ENCODE measurements at regions not wholly inside any gene's neighbourhood (a gene's known extent, or its start where the extent isn't known, plus 50 kb on each side); places are given as distances from the start of the nearest gene placed in this dataset.

DNA sequence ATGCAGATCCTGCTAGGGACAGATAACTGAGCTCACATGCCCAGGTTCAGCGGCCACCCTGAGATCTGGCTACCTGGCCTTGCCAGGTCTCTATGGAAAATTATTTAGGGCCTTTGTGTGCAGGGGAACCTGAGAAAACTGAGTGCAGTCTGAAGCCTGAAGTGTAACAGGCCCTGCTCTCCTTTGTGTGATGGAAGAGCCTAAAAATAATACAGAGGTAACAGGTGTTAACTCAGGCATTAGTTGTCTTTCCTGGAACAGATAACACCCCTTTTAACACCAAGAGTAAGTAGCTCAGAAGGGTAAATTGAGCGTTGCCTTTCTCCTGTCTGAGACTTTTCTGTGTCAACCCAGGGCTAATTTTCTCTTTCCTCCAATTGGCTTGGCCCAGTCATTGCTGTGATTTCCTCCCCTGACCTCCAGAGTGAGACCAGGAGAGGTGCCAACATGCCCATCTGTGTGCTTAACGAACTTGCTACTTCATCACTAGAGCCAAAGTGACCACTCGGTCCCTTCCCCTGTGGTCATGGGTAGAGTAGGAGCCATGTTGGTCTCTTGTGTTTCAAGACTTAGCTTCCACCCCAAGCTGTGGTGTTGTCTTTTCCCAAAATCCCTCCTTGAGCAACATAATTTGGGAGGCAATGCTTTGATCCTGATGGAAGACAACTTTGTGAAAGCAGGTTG lies 304.4 kb upstream of the JAG1 start:
- Histone ChIP-seq H3K27ac (ENCODE audit: low read length) (no peak overlapping the region), H3K9me3 (ENCODE audit: low read length) (no peaks in the 10 kb centered on the region), H3K4me2 (ENCODE audit: low read depth, low read length, poor library complexity, severe bottlenecking) (no peak overlapping the region), H3K36me3 (ENCODE audit: insufficient read depth, low read length) (no peaks in the 10 kb centered on the region), H3K4me3 (ENCODE audit: low read length) (no peak overlapping the region), H3K9ac (ENCODE audit: low read length) (no peak overlapping the region), H3K9me2 (replicated peaks; ENCODE audit: insufficient read depth, low read length) (no peaks in the 10 kb centered on the region), H3K4me1 (ENCODE audit: low read length) (no peaks in the 10 kb centered on the region), H4K20me1 (ENCODE audit: insufficient read depth, low read depth, low read length) (no peaks in the 10 kb centered on the region), H2AFZ (ENCODE audit: low read length) (no peak overlapping the region), H3K27me3 (ENCODE audit: low read length) (no peaks in the 10 kb centered on the region), H3K79me2 (ENCODE audit: low read length) (no peaks in the 10 kb centered on the region)
- no peak for DNase-seq

DNA sequence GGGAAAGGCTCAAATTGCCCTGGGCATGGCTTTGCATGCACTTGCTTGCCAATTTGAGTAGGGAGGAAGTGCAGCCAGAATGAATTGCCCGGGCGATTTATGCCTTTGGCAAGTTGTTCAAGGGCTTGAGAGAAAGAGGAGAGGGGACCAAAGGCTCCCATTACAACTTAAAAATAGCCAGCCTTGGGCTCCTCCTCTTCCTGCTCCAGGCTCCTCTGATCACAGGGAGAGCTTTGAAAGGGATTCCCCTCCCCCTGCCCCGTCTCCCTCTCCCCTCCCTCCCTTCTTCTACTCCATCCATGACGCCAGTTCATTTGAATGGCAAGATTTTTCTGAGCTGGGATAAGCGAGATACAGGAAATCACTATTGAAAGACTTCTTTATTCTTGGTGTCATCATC lies 304.9 kb upstream of the JAG1 start:
- no peak overlapping the region for H3K27ac ChIP-seq (ENCODE audit: low read length)
- H3K79me2 ChIP-seq (ENCODE audit: low read length) = no peaks in the 10 kb centered on the region
- no peak overlapping the region for H3K4me3 ChIP-seq (ENCODE audit: low read length)
- no peaks in the 10 kb centered on the region for H4K20me1 ChIP-seq (ENCODE audit: insufficient read depth, low read depth, low read length)
- no peak overlapping the region for H3K9ac ChIP-seq (ENCODE audit: low read length)
- no peak overlapping the region for H2AFZ ChIP-seq (ENCODE audit: low read length)
- no peak for DNase-seq
- H3K4me2 ChIP-seq (ENCODE audit: low read depth, low read length, poor library complexity, severe bottlenecking) = no peak overlapping the region
- H3K36me3 ChIP-seq (ENCODE audit: insufficient read depth, low read length) = no peaks in the 10 kb centered on the region
- H3K9me2 ChIP-seq (replicated peaks; ENCODE audit: insufficient read depth, low read length) = no peaks in the 10 kb centered on the region
- no peaks in the 10 kb centered on the region for H3K9me3 ChIP-seq (ENCODE audit: low read length)
- H3K27me3 ChIP-seq (ENCODE audit: low read length) = no peaks in the 10 kb centered on the region
- no peaks in the 10 kb centered on the region for H3K4me1 ChIP-seq (ENCODE audit: low read length)

DNA sequence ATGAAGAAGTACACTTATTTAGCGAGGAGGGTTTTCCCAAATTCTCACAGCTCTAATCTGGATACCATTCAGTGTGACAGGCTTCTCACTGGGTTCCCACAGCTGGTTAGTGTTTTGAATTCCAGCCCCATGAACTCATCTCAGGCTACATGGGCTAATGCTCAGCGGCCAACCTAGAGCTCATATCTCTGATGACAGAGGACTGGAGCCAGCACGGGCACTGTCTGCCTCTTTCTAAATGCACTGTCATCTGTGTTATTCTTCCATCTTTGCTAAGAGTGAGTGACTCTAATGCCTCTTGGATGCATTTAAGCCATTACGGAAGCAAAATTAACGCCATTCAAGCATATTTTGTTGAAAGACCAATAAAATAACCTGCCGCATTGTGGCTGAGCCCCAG lies 308.9 kb upstream of the JAG1 start:
- DNase-seq = no peak
- Histone ChIP-seq H2AFZ (ENCODE audit: low read length) (no peak overlapping the region), H4K20me1 (ENCODE audit: insufficient read depth, low read depth, low read length) (no peaks in the 10 kb centered on the region), H3K27me3 (ENCODE audit: low read length) (0 out of 2 replicates have a peak, but pooled peaks cover 3% of the 10 kb centered on the region), H3K4me3 (ENCODE audit: low read length) (no peak overlapping the region), H3K4me1 (ENCODE audit: low read length) (no peaks in the 10 kb centered on the region), H3K36me3 (ENCODE audit: insufficient read depth, low read length) (no peaks in the 10 kb centered on the region), H3K27ac (ENCODE audit: low read length) (no peak overlapping the region), H3K9ac (ENCODE audit: low read length) (no peak overlapping the region), H3K79me2 (ENCODE audit: low read length) (no peaks in the 10 kb centered on the region), H3K9me3 (ENCODE audit: low read length) (no peaks in the 10 kb centered on the region), H3K9me2 (replicated peaks; ENCODE audit: insufficient read depth, low read length) (no peaks in the 10 kb centered on the region), H3K4me2 (ENCODE audit: low read depth, low read length, poor library complexity, severe bottlenecking) (no peak overlapping the region)

DNA sequence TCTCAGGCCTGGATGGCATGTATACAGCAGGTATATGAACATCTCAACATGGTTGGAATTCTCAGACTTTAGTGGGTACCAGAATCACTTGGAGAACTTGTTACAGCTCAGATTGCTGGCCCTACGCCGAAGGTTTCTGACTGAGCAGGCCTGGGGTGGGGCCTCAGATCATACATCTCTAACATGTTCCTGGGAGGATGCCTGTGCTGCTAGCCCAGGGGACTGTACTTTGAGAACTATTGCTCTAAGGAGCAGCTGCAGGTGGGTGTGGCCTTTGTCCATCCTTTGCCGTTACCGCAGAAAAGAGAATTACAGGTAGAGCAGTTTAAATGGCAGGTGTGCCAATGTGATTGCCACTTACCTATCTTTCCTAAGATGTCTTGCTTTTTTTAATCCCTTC lies 310.5 kb upstream of the JAG1 start:
- Histone ChIP-seq H2AFZ (ENCODE audit: low read length) (no peak overlapping the region), H4K20me1 (ENCODE audit: insufficient read depth, low read depth, low read length) (no peaks in the 10 kb centered on the region), H3K9ac (ENCODE audit: low read length) (no peak overlapping the region), H3K27ac (ENCODE audit: low read length) (no peak overlapping the region), H3K9me2 (replicated peaks; ENCODE audit: insufficient read depth, low read length) (no peaks in the 10 kb centered on the region), H3K79me2 (ENCODE audit: low read length) (no peaks in the 10 kb centered on the region), H3K9me3 (ENCODE audit: low read length) (no peaks in the 10 kb centered on the region), H3K36me3 (ENCODE audit: insufficient read depth, low read length) (no peaks in the 10 kb centered on the region), H3K4me2 (ENCODE audit: low read depth, low read length, poor library complexity, severe bottlenecking) (no peak overlapping the region), H3K4me1 (ENCODE audit: low read length) (no peaks in the 10 kb centered on the region), H3K4me3 (ENCODE audit: low read length) (no peak overlapping the region), H3K27me3 (ENCODE audit: low read length) (0 out of 2 replicates have a peak, but pooled peaks cover 3% of the 10 kb centered on the region)
- no peak for DNase-seq

DNA sequence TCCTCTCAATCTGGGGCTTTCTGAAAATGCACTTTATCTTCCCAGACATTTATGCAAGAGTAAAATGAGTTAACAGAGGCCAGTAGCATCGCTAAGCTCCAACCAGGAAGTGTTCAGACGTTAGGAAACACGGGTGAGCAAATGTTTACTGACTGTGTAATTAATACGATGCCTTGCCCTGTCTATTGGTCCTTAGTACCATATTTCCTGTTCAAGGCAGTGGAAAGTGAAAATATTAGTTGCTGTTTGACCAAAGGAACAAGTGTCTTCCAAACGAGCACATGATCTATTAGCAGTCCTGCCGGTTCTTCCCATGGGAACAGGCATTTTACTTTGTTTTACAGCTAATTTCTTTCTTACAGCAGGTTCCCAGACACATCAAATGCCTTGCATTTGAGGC lies 311.1 kb upstream of the JAG1 start:
- Histone ChIP-seq H2AFZ (ENCODE audit: low read length) (no peak overlapping the region), H3K9ac (ENCODE audit: low read length) (no peak overlapping the region), H3K4me1 (ENCODE audit: low read length) (no peaks in the 10 kb centered on the region), H3K9me3 (ENCODE audit: low read length) (no peaks in the 10 kb centered on the region), H3K27me3 (ENCODE audit: low read length) (0 out of 2 replicates have a peak, but pooled peaks cover 3% of the 10 kb centered on the region), H3K9me2 (replicated peaks; ENCODE audit: insufficient read depth, low read length) (no peaks in the 10 kb centered on the region), H3K27ac (ENCODE audit: low read length) (no peak overlapping the region), H3K4me2 (ENCODE audit: low read depth, low read length, poor library complexity, severe bottlenecking) (no peak overlapping the region), H3K79me2 (ENCODE audit: low read length) (no peaks in the 10 kb centered on the region), H3K4me3 (ENCODE audit: low read length) (no peak overlapping the region), H3K36me3 (ENCODE audit: insufficient read depth, low read length) (no peaks in the 10 kb centered on the region), H4K20me1 (ENCODE audit: insufficient read depth, low read depth, low read length) (no peaks in the 10 kb centered on the region)
- no peak for DNase-seq

DNA sequence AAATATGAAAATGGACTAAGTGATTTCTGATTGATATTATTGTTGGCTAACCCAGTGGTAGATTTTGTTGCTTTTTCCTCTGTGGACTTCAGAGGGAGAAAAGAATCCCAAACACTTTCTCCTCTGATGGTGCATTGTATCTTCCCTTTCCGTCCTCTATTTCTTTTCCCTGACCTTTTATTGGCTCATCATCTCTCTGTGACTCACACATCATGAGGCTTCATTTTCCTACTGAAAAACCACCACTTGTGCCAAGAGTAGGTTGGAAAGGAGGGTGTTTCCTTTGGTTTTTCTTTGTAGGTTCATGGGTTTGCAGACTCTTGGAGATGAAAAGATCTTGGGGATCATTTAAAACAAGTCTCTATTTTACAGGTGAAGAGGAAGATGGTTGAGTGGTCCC lies 311.7 kb upstream of the JAG1 start:
- no peak overlapping the region for H2AFZ ChIP-seq (ENCODE audit: low read length)
- H3K36me3 ChIP-seq (ENCODE audit: insufficient read depth, low read length) = no peaks in the 10 kb centered on the region
- H3K9me3 ChIP-seq (ENCODE audit: low read length) = no peaks in the 10 kb centered on the region
- H4K20me1 ChIP-seq (ENCODE audit: insufficient read depth, low read depth, low read length) = no peaks in the 10 kb centered on the region
- no peak overlapping the region for H3K4me2 ChIP-seq (ENCODE audit: low read depth, low read length, poor library complexity, severe bottlenecking)
- no peak overlapping the region for H3K4me3 ChIP-seq (ENCODE audit: low read length)
- H3K4me1 ChIP-seq (ENCODE audit: low read length) = no peaks in the 10 kb centered on the region
- no peak overlapping the region for H3K27ac ChIP-seq (ENCODE audit: low read length)
- no peaks in the 10 kb centered on the region for H3K79me2 ChIP-seq (ENCODE audit: low read length)
- no peak for DNase-seq
- 0 out of 2 replicates have a peak, but pooled peaks cover 3% of the 10 kb centered on the region for H3K27me3 ChIP-seq (ENCODE audit: low read length)
- no peak overlapping the region for H3K9ac ChIP-seq (ENCODE audit: low read length)
- H3K9me2 ChIP-seq (replicated peaks; ENCODE audit: insufficient read depth, low read length) = no peaks in the 10 kb centered on the region

DNA sequence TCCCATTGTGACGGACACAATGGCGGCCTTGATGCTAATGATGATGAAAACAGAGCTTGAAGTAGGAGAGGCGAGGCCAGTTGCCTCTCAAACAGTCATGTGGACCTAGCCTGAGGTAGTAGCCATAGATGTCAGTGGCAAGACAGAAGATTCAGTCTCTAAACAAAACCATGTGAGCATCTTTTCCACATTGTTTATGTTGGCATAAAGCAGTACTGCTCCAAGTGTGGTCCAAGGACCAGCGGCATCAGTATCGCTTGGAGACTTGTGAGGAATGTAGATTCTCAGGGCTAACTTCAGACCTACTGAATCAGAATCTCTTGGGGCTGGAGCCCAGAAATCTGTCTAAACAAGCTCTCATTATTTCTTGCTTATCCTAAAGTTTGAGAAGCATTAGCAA lies 312.8 kb upstream of the JAG1 start:
- H3K36me3 ChIP-seq (ENCODE audit: insufficient read depth, low read length) = no peaks in the 10 kb centered on the region
- no peaks in the 10 kb centered on the region for H3K4me1 ChIP-seq (ENCODE audit: low read length)
- H4K20me1 ChIP-seq (ENCODE audit: insufficient read depth, low read depth, low read length) = no peaks in the 10 kb centered on the region
- no peak overlapping the region for H3K4me2 ChIP-seq (ENCODE audit: low read depth, low read length, poor library complexity, severe bottlenecking)
- H3K27me3 ChIP-seq (ENCODE audit: low read length) = 0 out of 2 replicates have a peak, but pooled peaks cover 3% of the 10 kb centered on the region
- H3K9ac ChIP-seq (ENCODE audit: low read length) = no peak overlapping the region
- no peaks in the 10 kb centered on the region for H3K9me2 ChIP-seq (replicated peaks; ENCODE audit: insufficient read depth, low read length)
- H2AFZ ChIP-seq (ENCODE audit: low read length) = no peak overlapping the region
- H3K4me3 ChIP-seq (ENCODE audit: low read length) = no peak overlapping the region
- no peak for DNase-seq
- no peak overlapping the region for H3K27ac ChIP-seq (ENCODE audit: low read length)
- no peaks in the 10 kb centered on the region for H3K79me2 ChIP-seq (ENCODE audit: low read length)
- no peaks in the 10 kb centered on the region for H3K9me3 ChIP-seq (ENCODE audit: low read length)

DNA sequence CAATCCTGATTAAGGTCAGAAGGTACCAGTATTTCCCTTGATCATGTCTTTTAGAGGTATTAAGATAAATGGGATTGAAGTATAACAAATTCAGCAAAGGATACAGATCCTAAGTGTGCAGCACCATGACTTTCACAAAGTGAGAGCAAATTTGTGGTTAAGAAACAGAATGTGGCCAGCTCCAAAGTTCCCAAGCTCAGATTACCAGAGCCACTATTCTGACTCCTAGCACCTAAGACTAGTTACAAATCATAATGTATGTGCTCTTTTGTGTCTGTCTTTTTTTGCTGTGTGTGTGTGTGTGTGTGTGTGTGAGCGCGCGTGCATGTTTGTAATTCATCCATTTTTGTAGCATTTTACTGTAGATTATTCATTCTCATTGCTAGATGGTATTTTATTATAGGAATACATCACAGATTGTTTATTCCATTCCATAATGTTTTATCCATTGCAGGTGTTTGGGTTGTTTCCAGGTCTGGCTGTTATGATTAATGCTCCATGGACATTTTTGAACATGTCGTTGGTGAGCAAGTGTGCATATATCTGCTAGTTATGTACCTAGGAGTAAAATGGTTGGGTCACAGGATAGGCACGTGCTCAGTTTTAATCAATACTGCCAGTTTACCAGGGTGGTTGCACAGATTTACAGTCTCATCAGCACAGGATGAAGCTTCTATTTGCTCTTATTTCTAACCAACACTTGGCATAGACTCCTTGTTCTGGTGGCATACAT lies 314.0 kb upstream of the JAG1 start:
- Histone ChIP-seq H3K79me2 (ENCODE audit: low read length) (no peaks in the 10 kb centered on the region), H3K9ac (ENCODE audit: low read length) (no peak overlapping the region), H2AFZ (ENCODE audit: low read length) (no peak overlapping the region), H3K9me2 (replicated peaks; ENCODE audit: insufficient read depth, low read length) (no peaks in the 10 kb centered on the region), H3K27ac (ENCODE audit: low read length) (no peak overlapping the region), H3K4me1 (ENCODE audit: low read length) (no peaks in the 10 kb centered on the region), H4K20me1 (ENCODE audit: insufficient read depth, low read depth, low read length) (no peaks in the 10 kb centered on the region), H3K36me3 (ENCODE audit: insufficient read depth, low read length) (no peaks in the 10 kb centered on the region), H3K4me2 (ENCODE audit: low read depth, low read length, poor library complexity, severe bottlenecking) (no peak overlapping the region), H3K9me3 (ENCODE audit: low read length) (no peaks in the 10 kb centered on the region), H3K4me3 (ENCODE audit: low read length) (no peak overlapping the region), H3K27me3 (ENCODE audit: low read length) (0 out of 2 replicates have a peak, but pooled peaks cover 3% of the 10 kb centered on the region)
- no peak for DNase-seq
